ENCODE measurements at regions not wholly inside any gene's neighbourhood (a gene's known extent, or its start where the extent isn't known, plus 50 kb on each side); places are given as distances from the start of the nearest gene placed in this dataset.

GRCh38 chr6:122081921-122082320, 317.5 kb upstream of the HSF2 start:
- intact Hi-C loops (cut with DNase I) = no loop called here
- Histone ChIP-seq H3K27me3 (ENCODE audit: low read depth) (no peaks in the 10 kb centered on the region), H3K4me3 (no peak overlapping the region), H3K4me1 (no peaks in the 10 kb centered on the region), H3K9me3 (no peaks in the 10 kb centered on the region), H3K27ac (no peak overlapping the region), H3K36me3 (no peaks in the 10 kb centered on the region)
- no peak for TF ChIP-seq CTCF (IDR thresholded peaks at IDR 0.05)
- DNase-seq (no peak), ATAC-seq (peak; percentile 61 to 69)

- ATAC-seq = no peak
- no peaks in the 10 kb centered on the region for H3K36me3 ChIP-seq
Measured at GRCh38 chr6:122082370-122082769, 317.1 kb upstream of the HSF2 start.

GRCh38 chr6:122092366-122092765, 307.1 kb upstream of the HSF2 start:
- ATAC-seq (no peak), DNase-seq (no peak)
- Histone ChIP-seq H3K9me3 (no peaks in the 10 kb centered on the region), H3K4me1 (no peaks in the 10 kb centered on the region), H3K4me3 (no peak overlapping the region), H3K27me3 (ENCODE audit: low read depth) (no peaks in the 10 kb centered on the region), H3K27ac (no peak overlapping the region), H3K36me3 (no peaks in the 10 kb centered on the region)
- intact Hi-C loops (cut with DNase I) = no loop called here
- TF ChIP-seq CTCF (IDR thresholded peaks at IDR 0.05) = no peak

More at GRCh38 chr6:122082370-122082769, 317.1 kb upstream of the HSF2 start:
- Histone ChIP-seq H3K4me1 (no peaks in the 10 kb centered on the region), H3K9me3 (no peaks in the 10 kb centered on the region), H3K27me3 (ENCODE audit: low read depth) (no peaks in the 10 kb centered on the region), H3K27ac (no peak overlapping the region), H3K4me3 (no peak overlapping the region)
- intact Hi-C loops (cut with DNase I) = no loop called here
- TF ChIP-seq CTCF (IDR thresholded peaks at IDR 0.05) = no peak
- no peak for DNase-seq

GRCh38 chr6:122098201-122098678, 301.2 kb upstream of the HSF2 start:
- no peaks in the 10 kb centered on the region for H3K4me1 ChIP-seq
- no peak for DNase-seq
- no peak overlapping the region for H3K4me3 ChIP-seq
- no peaks in the 10 kb centered on the region for H3K27me3 ChIP-seq (ENCODE audit: low read depth)
- H3K9me3 ChIP-seq = no peaks in the 10 kb centered on the region
- no peaks in the 10 kb centered on the region for H3K36me3 ChIP-seq
- ATAC-seq = no peak
- no peak overlapping the region for H3K27ac ChIP-seq
- intact Hi-C loops (cut with DNase I) = no loop called here
- TF ChIP-seq CTCF (IDR thresholded peaks at IDR 0.05) = no peak

- no peaks in the 10 kb centered on the region for H3K36me3 ChIP-seq
- no peaks in the 10 kb centered on the region for H3K27me3 ChIP-seq (ENCODE audit: low read depth)
- H3K27ac ChIP-seq = no peak overlapping the region
- H3K4me3 ChIP-seq = no peak overlapping the region
- intact Hi-C loops (cut with DNase I) = no loop called here
- H3K4me1 ChIP-seq = no peaks in the 10 kb centered on the region
- DNase-seq = no peak
- H3K9me3 ChIP-seq = no peaks in the 10 kb centered on the region
- no peak for TF ChIP-seq CTCF (IDR thresholded peaks at IDR 0.05)
- ATAC-seq = no peak
Measured at GRCh38 chr6:122102026-122102425, 297.4 kb upstream of the HSF2 start.

Measured in lower lobe of right lung (tissue), 2 donors.